ENCODE measurements at regions not wholly inside any gene's neighbourhood (a gene's known extent, or its start where the extent isn't known, plus 50 kb on each side); places are given as distances from the start of the nearest gene placed in this dataset.

DNA sequence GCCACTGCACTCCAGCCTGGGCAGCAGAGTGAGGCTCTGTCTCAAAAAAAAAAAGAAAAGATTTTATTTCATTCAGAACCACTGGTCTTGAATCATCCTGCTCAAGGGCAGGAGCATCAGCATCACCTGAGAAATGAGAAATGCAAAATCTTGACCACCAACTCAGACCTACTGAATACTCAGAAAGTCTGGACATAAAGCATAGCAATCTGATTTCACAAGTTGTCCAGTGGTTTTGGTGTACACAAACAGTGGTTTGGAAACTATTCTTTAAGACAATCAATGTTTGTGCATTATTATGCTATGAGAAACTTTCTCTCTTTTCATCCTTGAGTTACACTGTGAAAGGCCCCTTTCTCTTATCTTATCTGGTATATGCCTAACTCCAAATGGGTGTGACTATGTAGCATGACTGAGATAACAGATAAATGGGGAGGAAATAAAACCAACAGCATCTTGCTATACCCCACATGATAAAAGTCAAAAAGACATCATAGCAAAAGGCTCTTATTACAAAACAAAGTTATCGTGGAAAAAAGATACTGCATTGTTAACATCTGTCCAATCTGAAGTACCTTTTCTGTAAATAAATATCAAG, 174.2 kb upstream of the STT3B start:
- TF ChIP-seq POLR2A (IDR thresholded peaks at IDR 0.05) (no peak), POLR2AphosphoS5 (IDR thresholded peaks at IDR 0.05) (no peak)
- TF ChIP-seq, protein P1, sequence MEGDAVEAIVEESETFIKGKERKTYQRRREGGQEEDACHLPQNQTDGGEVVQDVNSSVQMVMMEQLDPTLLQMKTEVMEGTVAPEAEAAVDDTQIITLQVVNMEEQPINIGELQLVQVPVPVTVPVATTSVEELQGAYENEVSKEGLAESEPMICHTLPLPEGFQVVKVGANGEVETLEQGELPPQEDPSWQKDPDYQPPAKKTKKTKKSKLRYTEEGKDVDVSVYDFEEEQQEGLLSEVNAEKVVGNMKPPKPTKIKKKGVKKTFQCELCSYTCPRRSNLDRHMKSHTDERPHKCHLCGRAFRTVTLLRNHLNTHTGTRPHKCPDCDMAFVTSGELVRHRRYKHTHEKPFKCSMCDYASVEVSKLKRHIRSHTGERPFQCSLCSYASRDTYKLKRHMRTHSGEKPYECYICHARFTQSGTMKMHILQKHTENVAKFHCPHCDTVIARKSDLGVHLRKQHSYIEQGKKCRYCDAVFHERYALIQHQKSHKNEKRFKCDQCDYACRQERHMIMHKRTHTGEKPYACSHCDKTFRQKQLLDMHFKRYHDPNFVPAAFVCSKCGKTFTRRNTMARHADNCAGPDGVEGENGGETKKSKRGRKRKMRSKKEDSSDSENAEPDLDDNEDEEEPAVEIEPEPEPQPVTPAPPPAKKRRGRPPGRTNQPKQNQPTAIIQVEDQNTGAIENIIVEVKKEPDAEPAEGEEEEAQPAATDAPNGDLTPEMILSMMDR (IDR thresholded peaks at IDR 0.05): no peak

All from prostate gland (tissue), 2 donors.